ENCODE measurements at regions not wholly inside any gene's neighbourhood (a gene's known extent, or its start where the extent isn't known, plus 50 kb on each side); places are given as distances from the start of the nearest gene placed in this dataset.

DNA sequence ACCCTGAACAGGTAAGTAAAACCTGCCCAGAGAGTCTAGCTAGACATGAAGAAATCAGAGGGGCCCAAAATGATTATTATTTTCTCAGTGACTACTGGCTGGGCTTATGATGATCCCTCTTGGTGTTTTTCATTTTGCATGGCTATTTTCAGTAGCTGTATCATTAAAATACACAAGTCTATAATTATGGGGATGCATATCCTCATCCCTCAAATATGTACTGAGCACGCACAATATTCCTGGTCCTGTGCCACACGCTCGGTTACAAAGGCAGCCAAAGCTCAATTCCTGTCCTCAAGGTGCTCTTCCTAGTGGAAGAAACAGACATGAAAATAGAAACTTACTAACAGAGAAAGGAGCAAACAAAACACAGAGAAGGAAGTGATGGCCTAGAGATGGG is 180.0 kb downstream of the DAD1 start:
- TF ChIP-seq, protein P1, sequence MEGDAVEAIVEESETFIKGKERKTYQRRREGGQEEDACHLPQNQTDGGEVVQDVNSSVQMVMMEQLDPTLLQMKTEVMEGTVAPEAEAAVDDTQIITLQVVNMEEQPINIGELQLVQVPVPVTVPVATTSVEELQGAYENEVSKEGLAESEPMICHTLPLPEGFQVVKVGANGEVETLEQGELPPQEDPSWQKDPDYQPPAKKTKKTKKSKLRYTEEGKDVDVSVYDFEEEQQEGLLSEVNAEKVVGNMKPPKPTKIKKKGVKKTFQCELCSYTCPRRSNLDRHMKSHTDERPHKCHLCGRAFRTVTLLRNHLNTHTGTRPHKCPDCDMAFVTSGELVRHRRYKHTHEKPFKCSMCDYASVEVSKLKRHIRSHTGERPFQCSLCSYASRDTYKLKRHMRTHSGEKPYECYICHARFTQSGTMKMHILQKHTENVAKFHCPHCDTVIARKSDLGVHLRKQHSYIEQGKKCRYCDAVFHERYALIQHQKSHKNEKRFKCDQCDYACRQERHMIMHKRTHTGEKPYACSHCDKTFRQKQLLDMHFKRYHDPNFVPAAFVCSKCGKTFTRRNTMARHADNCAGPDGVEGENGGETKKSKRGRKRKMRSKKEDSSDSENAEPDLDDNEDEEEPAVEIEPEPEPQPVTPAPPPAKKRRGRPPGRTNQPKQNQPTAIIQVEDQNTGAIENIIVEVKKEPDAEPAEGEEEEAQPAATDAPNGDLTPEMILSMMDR (IDR thresholded peaks at IDR 0.05): no peak
- no peak for TF ChIP-seq POLR2A (IDR thresholded peaks at IDR 0.05)

All from adrenal gland (tissue), 5 donors.